Right lobe of liver (tissue), 4 donors: ENCODE measurements at regions not wholly inside any gene's neighbourhood (a gene's known extent, or its start where the extent isn't known, plus 50 kb on each side); places are given as distances from the start of the nearest gene placed in this dataset.

Source experiments
- CTCF ChIP-seq, 4 donors: fragments of 200-600 bp in 3 of 4; fragments of 450-650 bp in 1 of 4; IDR thresholded peaks; one replicate each; pipeline versions ENCODE4 v1.5.1 to v1.8.0; 2016 to 2022; ENCODE audit warnings: antibody characterized with exemption in 4 of 4, mild to moderate bottlenecking in 2 of 4
- POLR2A ChIP-seq: fragments of 450-650 bp; IDR thresholded peaks from one replicate; pipeline ENCODE4 v1.6.1; 2017; ENCODE audit warnings: antibody characterized with exemption, mild to moderate bottlenecking
- donor health status: DM: no; HTN: no; CAD: no.
- donor health status: DM: no; HTN: no; CAD: no.
- donor health status: DM: no; HTN: yes; CAD: no.

- TF ChIP-seq CTCF (IDR thresholded peaks at IDR 0.05) (no peak), POLR2A (no peak)
Observed at GRCh38 chr3:127074900-127075360, 92.0 kb downstream of the PLXNA1 start.
